Glutamatergic neuron (in vitro differentiated cells): ENCODE measurements at regions not wholly inside any gene's neighbourhood (a gene's known extent, or its start where the extent isn't known, plus 50 kb on each side); places are given as distances from the start of the nearest gene placed in this dataset.

ENCODE experiments used
- DNase-seq: peaks from one replicate; pipeline ENCODE4 v3.0.0; 2022
- H3K27ac Mint-ChIP-seq: one replicate; pipeline ENCODE4 v1.8.0; 2020; ENCODE audit warnings: mild to moderate bottlenecking, mixed read lengths, inconsistent platforms; ENCODE audit not compliant: unreplicated experiment
- H3K27me3 Mint-ChIP-seq: one replicate; pipeline ENCODE4 v1.8.0; 2020; ENCODE audit warnings: mild to moderate bottlenecking, moderate library complexity, mixed read lengths, inconsistent platforms; ENCODE audit not compliant: unreplicated experiment
- H3K36me3 Mint-ChIP-seq: one replicate; pipeline ENCODE4 v1.8.0; 2020; ENCODE audit warnings: mild to moderate bottlenecking, mixed read lengths, inconsistent platforms; ENCODE audit not compliant: unreplicated experiment
- H3K4me1 Mint-ChIP-seq: one replicate; pipeline ENCODE4 v1.8.0; 2020; ENCODE audit warnings: mild to moderate bottlenecking, low read depth, mixed read lengths, inconsistent platforms; ENCODE audit not compliant: unreplicated experiment
- H3K4me3 Mint-ChIP-seq: one replicate; pipeline ENCODE4 v1.8.0; 2020; ENCODE audit warnings: mild to moderate bottlenecking, mixed read lengths, inconsistent platforms; ENCODE audit not compliant: unreplicated experiment
- H3K9me3 Mint-ChIP-seq: one replicate; pipeline ENCODE4 v1.8.0; 2020; ENCODE audit warnings: mild to moderate bottlenecking, moderate library complexity, mixed read lengths, inconsistent platforms; ENCODE audit not compliant: unreplicated experiment
- CTCF ChIP-seq: fragments of 200-600 bp; sonication (generic); IDR thresholded peaks from one replicate; pipeline ENCODE4 v1.5.0; 2021; ENCODE audit not compliant: partially characterized antibody, unreplicated experiment

DNA sequence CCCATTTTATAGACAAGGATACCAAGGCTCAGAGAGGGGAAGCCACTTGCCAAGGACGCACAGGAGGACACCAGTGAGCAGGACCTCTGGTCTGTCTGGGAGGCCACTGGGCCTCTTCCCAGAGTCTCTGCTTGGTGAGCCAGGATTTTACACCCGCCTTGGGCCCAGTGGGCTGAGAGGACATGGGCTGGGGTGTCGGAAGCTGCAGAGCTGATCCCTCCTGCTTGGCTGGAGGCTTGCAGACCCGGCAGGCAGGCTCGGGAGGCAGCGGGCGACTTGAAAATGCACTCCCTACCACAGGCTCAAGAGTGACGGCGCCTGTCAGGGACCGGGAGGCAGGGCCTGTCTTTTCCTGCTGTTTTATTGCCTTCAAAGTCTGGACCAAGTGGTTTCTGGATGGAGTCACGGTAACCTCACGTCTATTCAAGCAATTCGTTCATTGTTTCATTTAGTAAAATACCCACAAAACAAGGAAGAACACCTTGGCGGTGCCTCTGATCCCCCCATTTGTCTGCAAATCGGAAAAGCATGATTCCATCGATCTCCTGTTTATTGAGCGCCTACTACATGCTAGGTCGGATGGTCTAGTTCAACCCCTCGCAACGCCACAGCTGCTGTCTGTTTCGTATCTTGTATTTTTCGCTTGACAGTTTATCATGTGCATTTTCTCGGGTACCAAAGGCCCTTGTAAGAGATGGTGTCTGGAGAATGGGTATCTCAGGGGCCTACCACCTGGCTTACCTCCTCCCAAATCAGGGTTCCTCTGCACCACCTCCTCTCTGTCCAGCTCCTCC is 108.1 kb upstream of the IER5L start:
- no peak overlapping the region for H3K27ac Mint-ChIP-seq
- DNase-seq: no peak
- peaks cover 20% of the 10 kb centered on the region for H3K4me1 Mint-ChIP-seq
- peaks cover 3% of the 10 kb centered on the region for H3K27me3 Mint-ChIP-seq
- no peak overlapping the region for H3K4me3 Mint-ChIP-seq
- peaks cover 13% of the 10 kb centered on the region for H3K36me3 Mint-ChIP-seq
- peaks cover 1% of the 10 kb centered on the region for H3K9me3 Mint-ChIP-seq
- no peak for TF ChIP-seq CTCF

DNA sequence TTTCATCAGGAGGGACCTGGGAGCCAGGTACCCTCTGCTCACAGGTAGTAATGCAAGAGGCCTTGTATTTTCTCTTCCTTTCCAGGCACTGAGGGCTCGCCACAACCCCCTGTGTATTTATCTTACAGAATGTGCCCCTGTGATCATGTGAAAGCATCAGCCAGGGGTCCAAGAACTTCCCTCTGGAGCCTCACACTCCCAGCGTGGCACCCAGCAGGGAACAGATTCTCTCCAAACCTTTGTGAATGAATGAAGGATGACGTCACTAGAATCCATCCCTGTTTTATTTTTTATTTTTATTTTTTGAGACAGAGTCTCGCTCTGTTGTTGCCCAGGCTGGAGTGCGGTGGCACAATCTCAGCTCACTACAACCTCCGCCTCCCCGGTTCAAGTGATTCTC is 107.3 kb upstream of the IER5L start:
- no peak overlapping the region for H3K27ac Mint-ChIP-seq
- H3K9me3 Mint-ChIP-seq: peaks cover 1% of the 10 kb centered on the region
- H3K36me3 Mint-ChIP-seq: peaks cover 13% of the 10 kb centered on the region
- H3K4me1 Mint-ChIP-seq: peaks cover 22% of the 10 kb centered on the region
- no peak for TF ChIP-seq CTCF
- no peak overlapping the region for H3K4me3 Mint-ChIP-seq
- peaks cover 2% of the 10 kb centered on the region for H3K27me3 Mint-ChIP-seq
- DNase-seq: no peak

DNA sequence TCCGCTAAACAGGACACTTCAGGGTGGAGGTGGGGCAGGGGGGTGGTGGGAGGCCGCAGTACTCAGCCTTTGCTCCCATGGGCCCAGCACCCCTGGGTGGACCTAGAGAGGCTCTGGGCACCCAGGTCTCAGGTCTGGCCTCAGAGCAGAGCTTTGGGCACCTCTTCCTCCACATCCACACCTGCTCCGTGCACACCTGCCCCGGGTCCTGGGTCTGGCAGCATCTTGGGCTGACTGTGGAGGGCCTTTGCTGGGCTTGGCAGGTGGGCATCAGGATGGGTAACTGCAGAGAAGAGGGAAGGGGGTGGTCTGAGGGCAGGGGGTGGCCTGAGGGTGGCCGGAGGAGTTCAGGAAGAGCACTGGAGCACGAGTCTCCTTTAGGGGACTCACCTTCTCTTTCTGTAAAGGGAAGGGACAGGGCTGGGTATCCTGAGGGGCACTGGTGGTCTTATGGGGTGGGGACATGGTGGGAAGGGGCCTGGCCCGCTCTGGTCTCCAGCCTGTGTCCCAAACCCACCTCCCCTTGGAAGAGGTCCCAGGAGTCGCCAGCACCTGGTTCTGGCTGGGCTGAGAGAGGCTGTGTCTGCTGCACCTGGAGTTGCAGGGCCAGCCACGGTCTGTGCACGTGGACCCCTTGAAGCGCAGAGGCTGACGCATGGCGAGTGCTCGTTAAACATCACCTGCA is 106.7 kb upstream of the IER5L start:
- H3K36me3 Mint-ChIP-seq: peaks cover 9% of the 10 kb centered on the region
- H3K4me1 Mint-ChIP-seq: peaks cover 21% of the 10 kb centered on the region
- no peak overlapping the region for H3K4me3 Mint-ChIP-seq
- H3K9me3 Mint-ChIP-seq: no peaks in the 10 kb centered on the region
- no peak for DNase-seq
- H3K27me3 Mint-ChIP-seq: peaks cover 2% of the 10 kb centered on the region
- no peak for TF ChIP-seq CTCF
- H3K27ac Mint-ChIP-seq: no peak overlapping the region

GRCh38 chr9:129283705-129284606 is 105.9 kb upstream of the IER5L start:
- Mint-ChIP-seq H3K27ac (no peak overlapping the region), H3K9me3 (no peaks in the 10 kb centered on the region), H3K36me3 (peaks cover 7% of the 10 kb centered on the region), H3K4me3 (no peak overlapping the region), H3K4me1 (peaks cover 16% of the 10 kb centered on the region), H3K27me3 (peaks cover 2% of the 10 kb centered on the region)
- DNase-seq: no peak
- TF ChIP-seq CTCF: no peak
